Amniotic epithelial cell (primary cell): ENCODE measurements at regions not wholly inside any gene's neighbourhood (a gene's known extent, or its start where the extent isn't known, plus 50 kb on each side); places are given as distances from the start of the nearest gene placed in this dataset.

Experiments used
- DNase-seq: peaks from one replicate; pipeline ENCODE4 v3.0.0-alpha.2; 2010; ENCODE audit warnings: low read depth

GRCh38 chr9:13332571-13332970, 53.1 kb upstream of the MPDZ start:
- DNase-seq: no peak

- DNase-seq: peak; percentile 60
Measured at GRCh38 chr9:13331320-13331719, 51.8 kb upstream of the MPDZ start.

GRCh38 chr9:13330396-13331004, 51.0 kb upstream of the MPDZ start:
- peak; percentile 3 for DNase-seq
